Colonic mucosa (tissue), 4 donors: ENCODE measurements at regions not wholly inside any gene's neighbourhood (a gene's known extent, or its start where the extent isn't known, plus 50 kb on each side); places are given as distances from the start of the nearest gene placed in this dataset.

Source experiments
- DNase-seq: peaks from one replicate; pipeline ENCODE4 v3.0.0-alpha.2; 2020
- H3K27ac ChIP-seq: fragments of 200-600 bp; one replicate; pipeline ENCODE4 v1.8.0; 2021
- H3K27me3 ChIP-seq: fragments of 200-600 bp; one replicate; pipeline ENCODE4 v1.8.0; 2021
- H3K36me3 ChIP-seq: fragments of 200-600 bp; one replicate; pipeline ENCODE4 v1.8.0; 2021
- H3K4me1 ChIP-seq: fragments of 200-600 bp; one replicate; pipeline ENCODE4 v1.8.0; 2021; ENCODE audit warnings: mild to moderate bottlenecking
- H3K4me3 ChIP-seq: fragments of 200-600 bp; one replicate; pipeline ENCODE4 v1.8.0; 2021
- H3K9ac ChIP-seq, 2 donors: one replicate each; pipeline ENCODE4 v1.7.0; 2013; ENCODE audit warnings: control low read depth in 2 of 2, low read depth in 2 of 2, low read length in 2 of 2
- H3K9me3 ChIP-seq: fragments of 200-600 bp; one replicate; pipeline ENCODE4 v1.8.0; 2021
- CTCF ChIP-seq: fragments of 200-600 bp; IDR thresholded peaks from one replicate; pipeline ENCODE4 v1.8.0; 2022; ENCODE audit warnings: antibody characterized with exemption, mild to moderate bottlenecking
- intact Hi-C: fragments of 100-400 bp; cut with DNase I; formaldehyde crosslinking; loops from one replicate; pipeline ENCODE4 v1.14.1; 2022
- donor health status: healthy.
- donor health status: DM: no; HTN: no; CAD: no.
- donor health status: DM: no; HTN: no; CAD: no.

DNA sequence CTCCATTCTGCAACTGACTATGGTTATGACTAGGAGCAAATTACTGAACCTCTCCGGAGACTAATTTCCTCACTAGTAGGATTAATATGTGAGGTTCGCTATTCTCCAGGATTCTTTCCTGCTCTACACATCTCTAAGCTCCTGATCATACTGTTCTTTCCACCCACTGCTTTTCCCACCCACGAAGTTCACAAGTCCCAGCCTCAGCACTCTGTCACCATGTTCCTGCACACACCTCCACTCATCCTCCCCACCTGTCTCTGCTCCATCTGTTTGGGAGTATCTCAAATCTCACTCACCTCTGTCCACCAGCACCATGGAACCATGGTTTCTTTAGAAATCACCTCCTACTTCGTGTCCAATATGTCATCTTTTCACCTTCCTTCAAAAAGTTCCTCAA, 185.3 kb downstream of the LRATD1 start:
- Histone ChIP-seq H3K4me3 (no peak overlapping the region), H3K9ac (no peak overlapping the region), H3K4me1 (no peaks in the 10 kb centered on the region), H3K9me3 (no peaks in the 10 kb centered on the region), H3K27ac (no peak overlapping the region), H3K36me3 (no peaks in the 10 kb centered on the region), H3K27me3 (no peaks in the 10 kb centered on the region)
- TF ChIP-seq CTCF = no peak
- intact Hi-C loops = no loop called here
- DNase-seq = no peak

GRCh38 chr2:14826518-14826917, 194.0 kb downstream of the LRATD1 start:
- Histone ChIP-seq H3K36me3 (no peaks in the 10 kb centered on the region), H3K9ac (no peak overlapping the region), H3K4me1 (no peaks in the 10 kb centered on the region), H3K27ac (no peak overlapping the region), H3K4me3 (no peak overlapping the region), H3K27me3 (no peaks in the 10 kb centered on the region), H3K9me3 (no peaks in the 10 kb centered on the region)
- intact Hi-C loops = no loop called here
- DNase-seq = no peak
- TF ChIP-seq CTCF = no peak

DNA sequence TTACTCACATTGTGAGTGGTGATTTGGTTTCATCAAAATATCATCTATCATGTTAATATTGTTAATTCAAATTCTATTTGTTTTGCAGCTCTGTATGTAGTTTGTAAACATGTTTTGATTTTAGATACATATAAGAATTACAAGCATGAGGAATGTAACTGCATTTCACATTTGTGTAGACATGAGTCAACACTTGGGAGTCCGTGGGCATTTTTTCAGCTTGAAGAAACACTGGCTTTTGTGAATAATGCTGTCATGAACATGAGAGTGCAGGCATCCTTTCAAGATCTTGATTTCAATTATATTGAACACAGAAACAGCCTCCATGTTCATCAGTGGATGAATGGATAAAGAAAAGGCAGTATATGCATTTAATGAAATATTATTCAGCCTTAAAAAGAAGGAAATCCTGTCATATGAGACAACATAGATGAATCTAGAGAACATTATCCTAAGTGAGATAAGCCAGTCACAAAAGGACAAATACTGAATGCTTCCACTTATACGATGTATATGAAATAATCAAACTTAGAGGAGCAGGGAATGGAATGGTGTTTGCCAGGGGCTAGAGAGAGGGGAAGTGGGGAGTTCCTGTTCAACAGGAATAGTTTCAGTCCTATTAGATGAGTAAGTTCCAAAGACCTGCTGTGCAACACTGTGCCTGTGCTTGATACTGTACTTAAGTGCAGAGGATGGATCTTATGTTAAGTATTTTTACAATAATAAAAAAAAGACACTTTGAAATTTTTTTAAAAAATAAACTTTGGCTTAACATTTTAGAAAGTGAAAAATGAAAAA, 194.9 kb downstream of the LRATD1 start:
- no peaks in the 10 kb centered on the region for H3K4me1 ChIP-seq
- no peak for TF ChIP-seq CTCF
- H3K9me3 ChIP-seq = no peaks in the 10 kb centered on the region
- intact Hi-C loops = no loop called here
- H3K9ac ChIP-seq = no peak overlapping the region
- no peak overlapping the region for H3K4me3 ChIP-seq
- DNase-seq = no peak
- H3K36me3 ChIP-seq = no peaks in the 10 kb centered on the region
- no peak overlapping the region for H3K27ac ChIP-seq
- no peaks in the 10 kb centered on the region for H3K27me3 ChIP-seq

DNA sequence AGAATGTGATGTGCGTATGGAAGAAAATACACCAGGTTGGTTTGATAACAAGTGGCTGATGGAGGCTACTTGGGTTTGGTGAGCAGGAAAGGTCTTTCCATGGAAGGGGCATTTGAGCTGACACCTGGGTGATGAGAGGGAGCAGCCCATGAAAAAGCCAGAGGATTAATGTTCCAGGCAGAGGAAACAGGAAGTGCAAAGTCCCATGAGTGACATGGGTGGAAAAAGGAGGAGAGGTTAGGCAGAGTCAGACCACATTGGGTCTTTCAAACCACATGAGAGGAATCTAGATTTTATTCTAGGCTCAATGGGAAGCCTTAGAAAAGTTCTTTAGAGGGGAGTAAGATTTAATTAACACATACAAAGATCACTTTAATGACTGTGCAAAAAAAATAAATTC, 195.7 kb downstream of the LRATD1 start:
- no peak for TF ChIP-seq CTCF
- intact Hi-C loops = no loop called here
- no peak for DNase-seq

DNA sequence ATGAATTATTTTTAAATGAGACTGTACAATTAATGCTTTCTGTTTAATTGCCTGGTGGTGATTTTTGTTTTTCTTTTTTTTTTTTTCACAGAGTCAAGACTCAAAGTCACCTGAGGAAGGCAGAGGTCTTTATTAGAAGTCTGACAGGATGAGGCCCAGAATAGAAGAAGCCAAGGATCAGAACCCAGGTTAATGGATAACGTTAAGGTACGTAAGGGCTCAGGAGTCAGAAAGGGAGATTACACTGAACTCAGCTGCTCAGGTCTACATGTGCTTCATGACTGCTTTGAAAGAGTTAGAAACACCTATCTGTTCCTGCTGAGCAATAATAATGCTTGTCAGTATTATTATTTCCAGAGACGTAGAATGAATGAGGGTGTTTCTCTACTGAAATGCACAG, 196.5 kb downstream of the LRATD1 start:
- no peak for DNase-seq
- Histone ChIP-seq H3K27me3 (no peaks in the 10 kb centered on the region), H3K9me3 (no peaks in the 10 kb centered on the region), H3K4me3 (no peak overlapping the region), H3K9ac (no peak overlapping the region), H3K4me1 (no peaks in the 10 kb centered on the region), H3K27ac (no peak overlapping the region), H3K36me3 (no peaks in the 10 kb centered on the region)
- no peak for TF ChIP-seq CTCF
- intact Hi-C loops = no loop called here

More for the DNA sequence above, 195.7 kb downstream of the LRATD1 start:
- Histone ChIP-seq H3K4me1 (no peaks in the 10 kb centered on the region), H3K4me3 (no peak overlapping the region), H3K27ac (no peak overlapping the region), H3K9me3 (no peaks in the 10 kb centered on the region), H3K36me3 (no peaks in the 10 kb centered on the region), H3K9ac (no peak overlapping the region), H3K27me3 (no peaks in the 10 kb centered on the region)
